PC-9 (cell line): ENCODE measurements at regions not wholly inside any gene's neighbourhood (a gene's known extent, or its start where the extent isn't known, plus 50 kb on each side); places are given as distances from the start of the nearest gene placed in this dataset.

Experiments
- BruUV-seq: library from RNA; stranded (reverse); fragments of 400-500 nt; replicated peaks from 2 replicates; lab custom pipeline; 2021; lab: Mats Ljungman, UMichigan
- CTCF ChIA-PET: fragments of 300-600 bp; sonication (Branson Sonifier 250); formaldehyde crosslinking; loops from one replicate; lab custom pipeline; 2022; ENCODE audit warnings: antibody characterized with exemption; lab: Charles Lee
- POLR2A ChIA-PET: fragments of 300-600 bp; sonication (Branson Sonifier 250); formaldehyde crosslinking; loops from one replicate; lab custom pipeline; 2022; ENCODE audit warnings: antibody characterized with exemption; ENCODE audit not compliant: unreplicated experiment; lab: Charles Lee
- DNase-seq, 2 experiments: peaks; one replicate each; pipeline versions ENCODE4 v3.0.0 to v3.0.0-alpha.2; 2015 to 2022; ENCODE audit warnings: mixed read lengths in 1 of 2
- H2AFZ ChIP-seq: fragments of 200-600 bp; sonication (generic); 2 replicates; pipeline ENCODE4 v1.8.1; 2017; ENCODE audit warnings: antibody characterized with exemption
- H3F3A ChIP-seq: fragments of 200-600 bp; sonication (generic); 2 replicates; pipeline ENCODE4 v1.8.1; 2017; ENCODE audit warnings: antibody characterized with exemption, mild to moderate bottlenecking, low read depth; ENCODE audit not compliant: insufficient read depth
- H3K27ac ChIP-seq: fragments of 200-600 bp; sonication (generic); 2 replicates; pipeline ENCODE4 v1.6.1; 2016; ENCODE audit warnings: mixed run types
- H3K27me3 ChIP-seq: fragments of 200-600 bp; sonication (generic); 2 replicates; pipeline ENCODE4 v1.6.1; 2016; ENCODE audit warnings: low read depth, mixed run types; ENCODE audit not compliant: insufficient read depth
- H3K36me3 ChIP-seq: fragments of 200-600 bp; sonication (generic); 2 replicates; pipeline ENCODE4 v1.6.1; 2016; ENCODE audit warnings: low read depth, mixed run types
- H3K4me1 ChIP-seq: fragments of 200-600 bp; sonication (generic); replicated peaks from 2 replicates; pipeline ENCODE4 v1.6.1; 2016; ENCODE audit warnings: mixed run types; ENCODE audit not compliant: insufficient read depth
- H3K4me2 ChIP-seq: fragments of 200-600 bp; sonication (generic); 2 replicates; pipeline ENCODE4 v1.6.1; 2017; ENCODE audit warnings: mixed run types
- H3K4me3 ChIP-seq: fragments of 200-600 bp; sonication (generic); 2 replicates; pipeline ENCODE4 v1.6.1; 2016; ENCODE audit warnings: mixed run types
- H3K79me2 ChIP-seq: fragments of 200-600 bp; sonication (generic); 2 replicates; pipeline ENCODE4 v1.6.1; 2017; ENCODE audit warnings: low read depth, mixed run types
- H3K9me2 ChIP-seq: fragments of 200-600 bp; sonication (generic); 2 replicates; pipeline ENCODE4 v1.8.1; 2017; ENCODE audit warnings: mild to moderate bottlenecking; ENCODE audit not compliant: insufficient read depth
- H3K9me3 ChIP-seq: fragments of 200-600 bp; sonication (generic); 2 replicates; pipeline ENCODE4 v1.8.1; 2016; ENCODE audit warnings: low read depth; ENCODE audit not compliant: insufficient read depth
- H4K20me1 ChIP-seq: fragments of 200-600 bp; sonication (generic); 2 replicates; pipeline ENCODE4 v1.8.1; 2017; ENCODE audit not compliant: insufficient read depth
- EZH2 ChIP-seq: fragments of 200-600 bp; sonication (generic); IDR thresholded peaks from 2 replicates; pipeline ENCODE4 v1.8.0; 2017; ENCODE audit warnings: antibody characterized with exemption, low read depth
- intact Hi-C: fragments of 100-400 bp; cut with micrococcal nuclease; formaldehyde crosslinking; loops from one replicate; pipeline ENCODE4 v1.10.0; 2022; ENCODE audit not compliant: unreplicated experiment
- TF ChIP-seq, protein P1 (sequence below): fragments of 200-600 bp; sonication (generic); conservative IDR thresholded peaks from 2 replicates; pipeline ENCODE4 v1.6.1; 2017; ENCODE audit warnings: mixed run types, antibody characterized with exemption, mild to moderate bottlenecking, moderate library complexity

DNA sequence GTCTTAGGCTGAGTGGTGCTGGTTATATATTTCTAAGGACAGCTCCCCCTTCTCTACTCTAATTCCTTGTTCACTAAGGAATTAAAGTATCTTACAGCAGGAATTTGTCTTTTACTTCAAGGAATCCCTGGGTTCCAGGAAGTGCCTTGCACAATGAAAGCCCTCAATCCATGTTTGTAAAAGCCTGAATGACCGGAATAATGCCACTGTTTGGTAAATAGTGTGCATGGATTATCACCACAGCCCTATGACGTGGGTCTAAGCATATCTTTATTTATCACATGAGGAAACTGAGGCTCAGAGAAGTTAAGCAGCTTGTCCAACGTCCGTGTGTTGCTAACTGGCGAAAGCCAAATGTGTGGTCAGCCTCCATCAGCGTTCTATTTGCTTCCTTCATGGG lies 135.7 kb upstream of the NAV2 start:
- H3K4me1 ChIP-seq: no peaks in the 10 kb centered on the region
- H3K4me3 ChIP-seq: no peak overlapping the region
- POLR2A ChIA-PET: no interaction called here
- H3K79me2 ChIP-seq: no peaks in the 10 kb centered on the region
- DNase-seq: no peak
- H4K20me1 ChIP-seq: no peaks in the 10 kb centered on the region
- TF ChIP-seq, protein P1, sequence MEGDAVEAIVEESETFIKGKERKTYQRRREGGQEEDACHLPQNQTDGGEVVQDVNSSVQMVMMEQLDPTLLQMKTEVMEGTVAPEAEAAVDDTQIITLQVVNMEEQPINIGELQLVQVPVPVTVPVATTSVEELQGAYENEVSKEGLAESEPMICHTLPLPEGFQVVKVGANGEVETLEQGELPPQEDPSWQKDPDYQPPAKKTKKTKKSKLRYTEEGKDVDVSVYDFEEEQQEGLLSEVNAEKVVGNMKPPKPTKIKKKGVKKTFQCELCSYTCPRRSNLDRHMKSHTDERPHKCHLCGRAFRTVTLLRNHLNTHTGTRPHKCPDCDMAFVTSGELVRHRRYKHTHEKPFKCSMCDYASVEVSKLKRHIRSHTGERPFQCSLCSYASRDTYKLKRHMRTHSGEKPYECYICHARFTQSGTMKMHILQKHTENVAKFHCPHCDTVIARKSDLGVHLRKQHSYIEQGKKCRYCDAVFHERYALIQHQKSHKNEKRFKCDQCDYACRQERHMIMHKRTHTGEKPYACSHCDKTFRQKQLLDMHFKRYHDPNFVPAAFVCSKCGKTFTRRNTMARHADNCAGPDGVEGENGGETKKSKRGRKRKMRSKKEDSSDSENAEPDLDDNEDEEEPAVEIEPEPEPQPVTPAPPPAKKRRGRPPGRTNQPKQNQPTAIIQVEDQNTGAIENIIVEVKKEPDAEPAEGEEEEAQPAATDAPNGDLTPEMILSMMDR: no peak
- no peak for TF ChIP-seq EZH2
- H3K36me3 ChIP-seq: no peaks in the 10 kb centered on the region
- CTCF ChIA-PET: interaction anchor here (0.7 kb wide), 1 partner anchor 358 kb away, joined by 3 read pairs; no protein-coding TSS in a partner anchor
- H3F3A ChIP-seq: no peaks in the 10 kb centered on the region
- intact Hi-C loops: no loop called here
- no peak overlapping the region for H3K4me2 ChIP-seq
- no peaks in the 10 kb centered on the region for H3K9me2 ChIP-seq
- H3K27ac ChIP-seq: no peak overlapping the region
- no peaks in the 10 kb centered on the region for H3K27me3 ChIP-seq
- BruUV-seq: no TSS peak
- H2AFZ ChIP-seq: no peak overlapping the region
- no peaks in the 10 kb centered on the region for H3K9me3 ChIP-seq

DNA sequence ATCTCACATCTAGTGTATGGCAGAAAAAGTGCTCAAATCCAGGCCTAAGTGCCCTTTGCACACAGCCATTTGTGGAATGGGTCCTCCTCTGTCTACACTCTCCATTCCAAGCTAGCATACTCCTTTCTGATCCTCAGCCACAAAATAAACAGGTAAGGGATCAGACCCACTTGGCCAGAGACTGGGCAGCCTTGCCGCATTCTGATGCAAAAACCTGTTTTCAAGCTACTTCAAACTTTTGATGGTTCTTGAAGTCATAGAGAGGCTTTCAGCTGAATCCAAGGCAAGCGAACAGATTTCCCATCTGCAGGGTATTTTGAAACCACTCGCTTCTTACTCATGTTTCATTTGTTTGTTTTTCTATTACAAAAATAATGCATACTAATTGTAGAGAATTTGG lies 136.6 kb upstream of the NAV2 start:
- Histone ChIP-seq H3K4me1 (no peaks in the 10 kb centered on the region), H3F3A (no peaks in the 10 kb centered on the region), H3K79me2 (no peaks in the 10 kb centered on the region), H3K9me2 (no peaks in the 10 kb centered on the region), H4K20me1 (no peaks in the 10 kb centered on the region), H3K36me3 (no peaks in the 10 kb centered on the region), H3K9me3 (no peaks in the 10 kb centered on the region), H3K4me2 (no peak overlapping the region), H3K27ac (no peak overlapping the region), H3K27me3 (no peaks in the 10 kb centered on the region), H3K4me3 (no peak overlapping the region), H2AFZ (no peak overlapping the region)
- no peak for DNase-seq
- intact Hi-C loops: no loop called here
- ChIA-PET CTCF (no interaction called here), POLR2A (no interaction called here)
- TF ChIP-seq EZH2: no peak
- TF ChIP-seq, protein P1: no peak
- BruUV-seq: no TSS peak

DNA sequence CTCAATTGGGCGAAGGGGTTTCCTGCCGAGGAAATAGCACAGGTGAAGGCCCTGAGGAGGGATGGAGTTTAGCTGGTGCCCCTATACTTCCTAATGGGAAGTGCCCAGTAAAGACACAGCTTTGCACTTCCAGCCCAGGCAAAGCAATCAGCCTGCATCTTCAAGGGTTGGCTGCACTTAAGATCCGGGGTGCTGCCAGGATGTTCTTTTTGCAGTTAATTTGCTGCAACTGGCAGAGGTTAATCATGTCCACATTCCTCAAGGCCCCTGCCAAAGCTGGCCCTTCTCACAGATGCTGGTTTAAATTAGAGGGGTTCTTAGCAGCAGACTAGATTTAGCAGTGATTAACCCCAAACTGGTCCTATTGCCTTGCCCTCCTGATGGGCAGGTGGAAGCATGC lies 137.7 kb upstream of the NAV2 start:
- DNase-seq: no peak
- no peak overlapping the region for H2AFZ ChIP-seq
- intact Hi-C loops: no loop called here
- H3F3A ChIP-seq: no peaks in the 10 kb centered on the region
- no peak overlapping the region for H3K27ac ChIP-seq
- H3K27me3 ChIP-seq: no peaks in the 10 kb centered on the region
- no peaks in the 10 kb centered on the region for H3K79me2 ChIP-seq
- ChIA-PET POLR2A (no interaction called here), CTCF (no interaction called here)
- no peaks in the 10 kb centered on the region for H3K9me3 ChIP-seq
- no peaks in the 10 kb centered on the region for H3K9me2 ChIP-seq
- no peak overlapping the region for H3K4me2 ChIP-seq
- H3K4me3 ChIP-seq: no peak overlapping the region
- no peaks in the 10 kb centered on the region for H3K36me3 ChIP-seq
- H3K4me1 ChIP-seq: no peaks in the 10 kb centered on the region
- no peaks in the 10 kb centered on the region for H4K20me1 ChIP-seq
- BruUV-seq: no TSS peak
- no peak for TF ChIP-seq EZH2
- TF ChIP-seq, protein P1: no peak
